Prostate gland (tissue), 2 donors: ENCODE measurements at regions not wholly inside any gene's neighbourhood (a gene's known extent, or its start where the extent isn't known, plus 50 kb on each side); places are given as distances from the start of the nearest gene placed in this dataset.

Experiments
- DNase-seq: peaks from one replicate; pipeline ENCODE4 v3.0.0-alpha.2; 2019; ENCODE audit warnings: low spot score
- H3K27ac ChIP-seq, 2 donors: fragments of 200-600 bp; sonication (generic); 2 replicates each; pipeline ENCODE4 v1.5.1; 2017 to 2019
- H3K27me3 ChIP-seq: fragments of 200-600 bp; sonication (generic); replicated peaks from 2 replicates; pipeline ENCODE4 v1.5.1; 2019; ENCODE audit not compliant: insufficient read depth
- H3K36me3 ChIP-seq, 2 donors: fragments of 200-600 bp; sonication (generic); 1 replicate in 1 of 2; 2 replicates in 1 of 2; pipeline versions ENCODE4 v1.5.1 to v1.8.1; 2017 to 2019
- H3K4me1 ChIP-seq: fragments of 200-600 bp; sonication (generic); replicated peaks from 2 replicates; pipeline ENCODE4 v1.5.1; 2019
- H3K4me3 ChIP-seq, 2 donors: fragments of 200-600 bp; sonication (generic); 2 replicates each; pipeline ENCODE4 v1.5.1; 2017 to 2019
- H3K9me3 ChIP-seq: fragments of 200-600 bp; sonication (generic); 2 replicates; pipeline ENCODE4 v1.5.1; 2017
- CTCF ChIP-seq, 4 experiments: fragments of 200-600 bp in 2 of 4; fragments of 450-650 bp in 2 of 4; sonication (generic) in 2 of 4; IDR thresholded peaks; 1 replicate in 3 of 4; 2 replicates in 1 of 4; pipeline ENCODE4 v1.5.1; 2016 to 2019; ENCODE audit warnings: antibody characterized with exemption in 4 of 4, mild to moderate bottlenecking in 2 of 4, moderate library complexity in 2 of 4
- POLR2A ChIP-seq: fragments of 450-650 bp; IDR thresholded peaks from one replicate; pipeline ENCODE4 v1.6.1; 2016; ENCODE audit warnings: antibody characterized with exemption, mild to moderate bottlenecking
- POLR2AphosphoS5 ChIP-seq: sonication (generic); formaldehyde crosslinking; IDR thresholded peaks from one replicate; pipeline ENCODE4 v1.6.1; 2017; ENCODE audit warnings: antibody characterized with exemption
- WGBS: methylation state at CpG from one replicate; pipeline ENCODE4 v1.1.5; 2018; 5-methylcytosine and 5-hydroxymethylcytosine counted together
- intact Hi-C: fragments of 100-400 bp; cut with DNase I; formaldehyde crosslinking; loops from one replicate; pipeline ENCODE4 v1.14.2; 2022

GRCh38 chr4:79050541-79050880 is 111.3 kb upstream of the PAQR3 start:
- H3K27me3 ChIP-seq, result no peaks in the 10 kb centered on the region
- H3K4me1 ChIP-seq, result peaks cover 18% of the 10 kb centered on the region
- H3K9me3 ChIP-seq, result no peaks in the 10 kb centered on the region
- H3K27ac ChIP-seq, result peak overlapping the region; percentile 44 to 62
- 60% methylated on average over 6 of the region's 6 CpGs for WGBS
- no peak for DNase-seq
- TF ChIP-seq POLR2A (no peak), CTCF (IDR thresholded peaks at IDR 0.05) (no peak), POLR2AphosphoS5 (no peak)
- intact Hi-C loops, result no loop called here
- H3K36me3 ChIP-seq, result no peaks in the 10 kb centered on the region
- H3K4me3 ChIP-seq, result no peak overlapping the region

- Histone ChIP-seq H3K4me1 (peaks cover 18% of the 10 kb centered on the region), H3K36me3 (no peaks in the 10 kb centered on the region), H3K9me3 (no peaks in the 10 kb centered on the region), H3K4me3 (peak overlapping the region in 1 of 2 donors; percentile 17), H3K27ac (peak overlapping the region; percentile 44 to 62), H3K27me3 (no peaks in the 10 kb centered on the region)
- no peak for TF ChIP-seq CTCF (IDR thresholded peaks at IDR 0.05)
- no peak for TF ChIP-seq POLR2A
- peak; percentile 16 for TF ChIP-seq POLR2AphosphoS5
- WGBS, result 43% methylated on average over 27 of the region's 27 CpGs
- intact Hi-C loops, result loop anchor here (5.0 to 10.0 kb wide), 4 partner anchors 95 to 1135 kb away; no protein-coding TSS in a partner anchor
- peak; percentile 44 for DNase-seq
Measured at GRCh38 chr4:79049840-79050540, 110.8 kb upstream of the PAQR3 start.

- H3K36me3 ChIP-seq, result no peaks in the 10 kb centered on the region
- WGBS, result 51% methylated on average over 4 of the region's 4 CpGs
- H3K9me3 ChIP-seq, result no peaks in the 10 kb centered on the region
- H3K27ac ChIP-seq, result no peak overlapping the region
- no peak overlapping the region for H3K4me3 ChIP-seq
- TF ChIP-seq CTCF (IDR thresholded peaks at IDR 0.05) (no peak), POLR2A (no peak), POLR2AphosphoS5 (no peak)
- peaks cover 18% of the 10 kb centered on the region for H3K4me1 ChIP-seq
- intact Hi-C loops, result loop anchor here (5.0 to 10.0 kb wide), 4 partner anchors 94 to 1136 kb away; no protein-coding TSS in a partner anchor
- DNase-seq, result no peak
- no peaks in the 10 kb centered on the region for H3K27me3 ChIP-seq
Measured at GRCh38 chr4:79048878-79049277, 109.6 kb upstream of the PAQR3 start.

- WGBS, result 90% methylated on average over 1 of the region's 1 CpG
- DNase-seq, result no peak
- Histone ChIP-seq H3K4me3 (no peak overlapping the region), H3K27ac (no peak overlapping the region), H3K27me3 (no peaks in the 10 kb centered on the region), H3K36me3 (no peaks in the 10 kb centered on the region), H3K9me3 (no peaks in the 10 kb centered on the region), H3K4me1 (peaks cover 18% of the 10 kb centered on the region)
- intact Hi-C loops, result loop anchor here (5.0 to 10.0 kb wide), 4 partner anchors 93 to 1137 kb away; no protein-coding TSS in a partner anchor
- TF ChIP-seq CTCF (IDR thresholded peaks at IDR 0.05), result no peak
- TF ChIP-seq POLR2AphosphoS5, result no peak
- no peak for TF ChIP-seq POLR2A
Measured at GRCh38 chr4:79047316-79047715, 108.1 kb upstream of the PAQR3 start.

- DNase-seq, result no peak
- Histone ChIP-seq H3K27ac (no peak overlapping the region), H3K4me1 (peaks cover 18% of the 10 kb centered on the region), H3K4me3 (no peak overlapping the region), H3K36me3 (no peaks in the 10 kb centered on the region), H3K9me3 (no peaks in the 10 kb centered on the region), H3K27me3 (no peaks in the 10 kb centered on the region)
- intact Hi-C loops, result loop anchor here (5.0 to 10.0 kb wide), 4 partner anchors 91 to 1139 kb away; no protein-coding TSS in a partner anchor
- WGBS, result 63% methylated on average over 4 of the region's 4 CpGs
- no peak for TF ChIP-seq POLR2AphosphoS5
- TF ChIP-seq POLR2A, result no peak
- TF ChIP-seq CTCF (IDR thresholded peaks at IDR 0.05), result no peak
Measured at GRCh38 chr4:79046016-79046592, 106.9 kb upstream of the PAQR3 start.
